HG02885 (cell line): ENCODE measurements at regions not wholly inside any gene's neighbourhood (a gene's known extent, or its start where the extent isn't known, plus 50 kb on each side); places are given as distances from the start of the nearest gene placed in this dataset.

Experiments used
- ATAC-seq: cut with Tn5 transposase; IDR thresholded peaks from one replicate; pipeline ENCODE4 v1.9.1; 2021; ENCODE audit warnings: mild to moderate bottlenecking; ENCODE audit not compliant: unreplicated experiment, poor library complexity

GRCh38 chr2:12826781-12827180 lies 110.0 kb downstream of the TRIB2 start:
- no peak for ATAC-seq

- ATAC-seq, result no peak
Observed at GRCh38 chr2:12827721-12828120, 111.0 kb downstream of the TRIB2 start.

- no peak for ATAC-seq
Observed at GRCh38 chr2:12828980-12829379, 112.2 kb downstream of the TRIB2 start.

- ATAC-seq, result no peak
Observed at GRCh38 chr2:12831016-12831415, 114.3 kb downstream of the TRIB2 start.

- no peak for ATAC-seq
Observed at GRCh38 chr2:12834239-12834638, 117.5 kb downstream of the TRIB2 start.

GRCh38 chr2:12835733-12836132 lies 119.0 kb downstream of the TRIB2 start:
- no peak for ATAC-seq

- no peak for ATAC-seq
Observed at GRCh38 chr2:12839339-12839738, 122.6 kb downstream of the TRIB2 start.

GRCh38 chr2:12841021-12841420 lies 124.3 kb downstream of the TRIB2 start:
- no peak for ATAC-seq

- no peak for ATAC-seq
Observed at GRCh38 chr2:12842917-12843316, 126.2 kb downstream of the TRIB2 start.

- ATAC-seq, result no peak
Observed at GRCh38 chr2:12844511-12844910, 127.8 kb downstream of the TRIB2 start.

GRCh38 chr2:12847694-12848575 lies 131.2 kb downstream of the TRIB2 start:
- ATAC-seq, result no peak

GRCh38 chr2:12852135-12852534 lies 135.4 kb downstream of the TRIB2 start:
- ATAC-seq, result no peak

- no peak for ATAC-seq
Observed at GRCh38 chr2:12854001-12854530, 137.3 kb downstream of the TRIB2 start.

- ATAC-seq, result no peak
Observed at GRCh38 chr2:12855508-12855907, 138.8 kb downstream of the TRIB2 start.

GRCh38 chr2:12856934-12857601 lies 140.3 kb downstream of the TRIB2 start:
- ATAC-seq, result no peak

GRCh38 chr2:12857891-12858290 lies 141.2 kb downstream of the TRIB2 start:
- no peak for ATAC-seq

- ATAC-seq, result no peak
Observed at GRCh38 chr2:12858786-12859185, 142.1 kb downstream of the TRIB2 start.

GRCh38 chr2:12861344-12861930 lies 144.7 kb downstream of the TRIB2 start:
- no peak for ATAC-seq

GRCh38 chr2:12862541-12862940 lies 145.8 kb downstream of the TRIB2 start:
- ATAC-seq, result no peak

GRCh38 chr2:12863937-12864336 lies 147.2 kb downstream of the TRIB2 start:
- no peak for ATAC-seq

GRCh38 chr2:12867631-12868287 lies 151.0 kb downstream of the TRIB2 start:
- ATAC-seq, result no peak
